ENCODE measurements at regions not wholly inside any gene's neighbourhood (a gene's known extent, or its start where the extent isn't known, plus 50 kb on each side); places are given as distances from the start of the nearest gene placed in this dataset.

DNA sequence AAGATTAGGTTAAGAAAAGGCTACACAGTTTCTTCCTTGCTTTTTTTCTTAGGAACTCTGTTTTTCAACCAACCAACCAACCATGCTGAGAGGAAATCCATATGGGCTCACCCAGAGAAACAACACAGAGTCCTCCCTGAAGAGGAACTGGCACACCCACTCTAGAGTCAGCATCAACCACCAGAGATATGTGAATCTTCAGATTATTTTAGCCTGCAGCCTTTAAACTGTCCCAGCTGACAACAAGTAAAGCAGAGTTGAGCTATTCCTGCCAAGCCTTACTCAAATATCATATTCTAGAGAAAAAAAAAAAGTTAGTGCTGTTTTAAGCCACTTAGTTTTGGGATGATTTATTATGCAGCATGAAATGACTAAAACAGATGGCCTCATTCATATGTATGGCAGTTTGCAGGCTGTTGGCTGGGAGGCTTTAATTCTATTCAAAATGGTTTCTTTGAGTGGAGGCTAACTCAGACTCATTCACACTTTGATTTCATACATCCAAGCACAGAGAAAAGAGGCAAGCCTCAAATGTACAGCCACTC, 1637.7 kb upstream of the LRRTM1 start:
- DNase-seq (ENCODE audit: low read depth): no peak

DNA sequence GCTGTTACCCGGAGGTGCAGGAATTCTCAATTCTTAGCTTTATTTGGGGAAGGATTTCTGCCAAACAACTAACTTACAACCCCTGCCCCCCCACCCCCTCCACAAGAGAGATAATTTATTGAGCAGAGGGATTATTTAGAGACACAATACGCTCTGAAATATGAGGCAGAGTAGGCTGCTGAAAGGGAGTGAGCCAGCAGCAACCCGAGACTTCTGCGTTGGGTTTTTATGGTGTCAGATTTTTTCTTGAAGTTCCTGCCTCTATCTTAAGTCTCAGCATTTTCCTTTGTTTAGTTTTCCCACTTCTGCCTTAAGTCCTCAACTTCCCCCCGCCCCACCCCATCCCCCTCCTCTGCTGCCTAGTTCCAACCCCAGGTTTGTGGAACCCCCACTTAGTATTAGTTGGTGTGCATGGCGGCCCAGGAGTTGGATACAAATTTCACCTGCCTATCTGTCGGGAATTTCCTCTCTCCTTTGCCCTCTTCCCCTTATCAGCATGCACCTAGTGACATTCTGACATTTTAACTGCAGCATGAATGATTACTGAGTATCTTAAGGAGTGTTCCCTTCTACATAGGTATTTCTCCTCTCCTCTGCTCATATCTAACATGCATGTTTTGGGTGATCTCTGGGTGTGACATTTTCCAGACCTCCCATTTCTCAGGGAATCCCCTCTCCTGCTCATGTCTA, 1635.9 kb upstream of the LRRTM1 start:
- DNase-seq (ENCODE audit: low read depth): no peak

DNA sequence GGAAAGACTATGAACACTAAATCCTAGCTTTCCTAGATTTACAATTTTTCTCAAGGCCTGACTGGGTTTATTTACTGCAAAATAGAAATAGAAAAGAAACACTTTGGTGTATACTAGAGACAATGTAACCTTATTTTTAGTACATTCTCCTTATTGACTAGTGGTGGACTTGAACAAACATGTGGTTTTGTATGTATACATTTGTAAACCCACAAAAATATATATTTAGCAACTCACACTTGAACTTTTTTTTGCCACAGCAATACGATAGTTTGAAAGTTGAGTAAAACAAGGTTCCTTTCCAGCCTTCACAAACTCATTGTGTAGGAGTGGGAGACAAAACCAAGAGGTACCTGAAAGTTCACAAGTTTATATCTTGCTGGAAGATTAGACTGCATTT, 1633.4 kb upstream of the LRRTM1 start:
- peak; percentile 4 for DNase-seq (ENCODE audit: low read depth)

DNA sequence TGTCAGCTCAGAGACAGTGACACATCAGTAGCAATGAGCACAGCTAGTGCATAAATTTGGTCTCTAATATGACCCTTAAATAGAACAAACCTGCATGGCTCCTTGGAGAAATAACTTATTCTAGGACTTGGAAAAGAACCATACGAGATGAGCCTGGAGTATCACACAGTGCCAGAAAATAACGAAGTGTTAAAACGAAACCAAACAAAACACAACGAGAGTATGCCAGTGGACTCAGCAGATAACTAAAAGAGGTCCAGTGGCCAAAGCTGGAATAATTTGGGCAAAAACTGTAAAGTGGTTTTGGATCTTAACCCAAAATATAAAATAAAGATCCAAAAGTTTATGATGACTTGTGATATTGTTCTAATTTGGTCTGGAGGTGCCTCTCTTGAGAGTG, 1599.0 kb upstream of the LRRTM1 start:
- no peak for DNase-seq (ENCODE audit: low read depth)

DNA sequence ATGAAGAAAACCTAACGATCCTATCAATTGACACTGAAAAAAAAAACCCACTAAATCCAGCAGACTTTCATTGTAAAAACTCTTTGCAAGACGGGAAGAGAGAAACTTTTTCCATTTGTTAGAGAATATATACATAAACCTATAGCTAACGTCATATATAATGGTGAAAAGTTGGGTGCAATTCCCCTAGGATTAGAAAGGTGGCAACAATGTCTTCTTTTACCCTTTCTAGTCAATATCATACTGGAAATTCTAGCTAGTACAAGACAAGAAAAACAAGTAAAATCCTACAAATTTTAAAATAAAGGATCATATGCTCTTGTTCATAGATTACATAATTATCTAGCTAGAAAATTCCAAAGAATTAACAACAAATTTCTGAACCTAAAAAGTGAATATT, 1596.5 kb upstream of the LRRTM1 start:
- DNase-seq (ENCODE audit: low read depth): peak; percentile 53

DNA sequence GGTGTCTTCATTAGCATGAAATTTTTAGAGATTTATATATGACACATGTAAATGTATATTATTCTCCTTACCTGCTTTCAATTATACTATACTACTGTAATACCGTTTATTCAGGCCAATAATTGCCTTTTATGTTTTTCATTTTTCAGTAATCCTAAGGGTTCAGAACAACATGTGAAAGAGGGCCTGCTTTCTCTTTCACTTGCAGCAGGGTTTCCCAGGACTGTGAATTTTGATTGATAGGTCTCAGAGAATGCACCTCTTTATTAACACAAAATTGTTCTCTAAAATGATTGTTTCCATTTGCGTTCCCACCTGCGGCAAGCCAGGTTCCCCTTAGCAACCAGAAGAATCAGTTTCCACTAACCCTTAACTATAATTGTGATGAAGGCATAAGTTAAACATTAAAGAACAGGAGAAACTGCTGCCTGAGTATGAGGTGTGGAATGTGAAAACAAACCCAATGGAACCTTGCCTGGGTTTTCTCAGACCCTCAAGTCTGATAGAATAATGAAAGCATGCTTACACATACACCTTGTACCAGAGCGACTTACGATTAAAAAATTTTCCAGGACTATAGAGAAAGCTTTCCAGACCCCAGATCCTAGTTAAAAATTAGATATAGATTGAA, 1591.2 kb upstream of the LRRTM1 start:
- peak; percentile 23 for DNase-seq (ENCODE audit: low read depth)

DNA sequence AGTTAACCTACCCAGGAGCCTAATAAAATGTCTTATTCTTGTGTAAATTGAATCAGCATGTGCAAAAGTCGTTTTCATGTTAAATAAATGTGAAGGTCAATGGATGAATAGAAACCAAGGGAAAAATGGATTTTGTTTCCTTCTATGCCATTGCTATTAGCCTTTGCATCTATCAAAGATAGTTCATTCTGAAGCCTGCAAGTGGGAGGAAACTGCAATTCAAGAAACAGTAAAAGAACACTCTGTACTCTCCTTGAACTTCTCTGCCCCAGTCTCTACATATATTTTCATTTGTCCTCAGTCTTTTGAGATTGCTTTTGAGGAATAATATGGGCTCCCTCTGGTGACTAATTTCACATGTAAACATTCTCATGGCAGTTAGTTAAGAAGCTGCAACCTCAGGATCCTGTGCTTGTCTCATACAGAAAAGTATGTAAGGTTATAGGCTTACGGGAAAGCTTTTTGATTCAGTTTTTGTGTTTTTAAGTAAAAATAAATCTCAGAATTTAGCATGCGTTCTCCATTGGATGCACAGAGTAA, 1590.0 kb upstream of the LRRTM1 start:
- DNase-seq (ENCODE audit: low read depth): peak; percentile 76

DNA sequence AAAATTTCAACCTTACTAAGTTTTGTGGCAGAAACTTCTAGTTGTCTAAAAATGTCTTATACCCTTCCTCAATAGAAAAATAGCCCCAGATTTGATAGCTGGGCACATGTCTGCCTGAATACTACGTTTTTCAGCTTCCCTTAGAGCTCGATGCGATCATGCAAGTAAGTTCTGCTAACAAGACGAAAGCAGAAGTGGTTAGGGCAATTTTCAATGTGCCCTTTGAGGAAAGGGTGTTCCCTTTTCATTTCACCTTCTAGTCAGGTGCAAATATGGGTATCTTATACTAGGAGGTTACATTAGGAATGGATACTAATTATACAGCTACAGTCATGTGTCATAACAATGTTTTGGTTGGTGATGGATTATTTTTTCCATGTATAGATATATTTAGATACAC, 1572.1 kb upstream of the LRRTM1 start:
- no peak for DNase-seq (ENCODE audit: low read depth)

DNA sequence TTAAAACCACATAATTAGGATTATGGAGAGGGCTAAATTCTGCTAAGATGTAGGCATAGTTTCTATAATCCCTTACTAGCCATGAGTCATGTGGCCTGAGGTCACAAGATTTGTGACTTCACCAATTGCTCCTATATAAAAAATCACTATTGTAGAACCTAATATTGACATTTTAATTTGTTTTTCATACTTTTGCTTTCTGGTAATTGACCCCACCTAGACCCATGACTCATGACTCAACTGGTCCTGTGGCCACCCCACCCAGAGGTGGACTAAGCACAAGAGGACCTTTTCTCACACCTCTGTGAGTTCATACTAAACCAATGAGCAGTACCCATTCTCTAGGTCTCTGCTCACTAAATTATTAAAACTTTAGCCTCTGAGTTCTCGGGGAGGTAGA, 1567.5 kb upstream of the LRRTM1 start:
- DNase-seq (ENCODE audit: low read depth): peak; percentile 32

DNA sequence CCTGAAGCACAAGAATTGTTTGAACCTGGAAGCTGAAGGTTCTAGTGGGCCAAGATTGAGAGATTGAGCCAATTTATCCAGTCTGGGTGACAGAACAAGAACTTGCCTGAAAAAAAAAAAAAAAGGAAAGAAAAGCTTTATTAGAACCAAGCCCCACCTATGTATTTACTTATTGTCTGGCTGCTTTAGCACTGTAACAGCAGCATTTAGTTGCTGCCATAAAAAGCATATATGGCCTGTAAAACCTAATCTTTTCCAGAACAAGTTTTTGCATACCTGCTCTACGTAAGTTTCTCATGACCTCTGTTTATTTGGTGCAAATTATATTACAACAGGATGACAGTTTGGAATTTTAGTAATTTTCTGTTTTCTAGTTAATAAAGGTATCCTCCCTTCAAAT, 1565.6 kb upstream of the LRRTM1 start:
- DNase-seq (ENCODE audit: low read depth): no peak

DNA sequence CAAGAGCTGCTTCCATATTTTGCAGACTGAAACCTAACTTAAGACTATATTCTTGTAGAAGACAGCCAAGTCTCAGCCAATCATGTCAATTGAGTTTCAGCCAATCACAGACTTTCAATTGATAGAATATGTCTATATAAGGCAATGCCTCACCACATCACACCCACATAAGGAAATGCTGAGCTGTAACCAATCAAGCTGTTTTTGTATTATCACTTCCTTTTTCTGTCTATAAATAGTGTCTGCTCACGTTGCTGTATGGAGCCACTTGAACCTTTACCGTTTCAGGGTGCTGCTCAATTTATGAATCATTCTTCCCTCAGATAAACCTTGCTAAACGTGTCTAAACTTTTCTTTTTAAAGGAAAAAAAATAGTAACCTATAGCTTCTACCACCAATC, 1554.4 kb upstream of the LRRTM1 start:
- no peak for DNase-seq (ENCODE audit: low read depth)

DNA sequence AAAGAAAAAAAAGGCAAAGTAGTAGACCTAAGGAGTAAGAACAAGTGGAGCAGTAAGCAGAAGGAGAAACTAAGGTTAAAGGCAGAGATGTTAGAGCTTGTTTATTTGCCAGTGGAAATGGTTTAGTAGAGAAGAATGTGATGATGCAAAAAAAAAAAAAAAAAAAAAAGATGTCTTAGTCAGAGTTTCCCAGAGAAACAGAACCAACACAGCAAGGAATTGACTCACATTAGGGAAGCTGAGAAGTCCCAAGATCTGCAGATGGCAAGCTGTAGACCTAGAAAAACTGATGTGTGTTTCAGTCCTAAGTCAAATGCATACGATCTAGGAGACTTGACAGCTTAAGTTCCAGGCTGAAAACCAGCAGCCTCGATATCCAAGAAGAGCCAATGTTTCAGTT, 1548.8 kb upstream of the LRRTM1 start:
- DNase-seq (ENCODE audit: low read depth): peak; percentile 77

DNA sequence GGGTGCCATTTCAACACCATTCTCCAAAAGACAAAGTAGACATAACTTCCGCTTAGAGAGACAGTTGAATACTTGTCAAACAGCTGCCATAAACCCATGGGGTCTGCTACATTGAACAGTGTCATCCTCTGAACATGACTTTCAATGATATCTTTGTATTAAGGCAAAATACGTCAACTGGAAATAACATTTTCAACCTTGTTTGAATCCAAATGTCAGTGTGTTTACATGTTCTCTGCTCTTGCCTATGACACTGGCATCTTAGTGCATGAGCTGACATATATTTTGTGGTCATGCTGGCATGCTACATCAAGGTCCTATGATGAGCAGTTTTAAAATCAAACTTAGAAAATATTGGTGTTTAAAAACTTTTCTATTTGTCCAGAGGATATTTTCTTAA, 1548.1 kb upstream of the LRRTM1 start:
- no peak for DNase-seq (ENCODE audit: low read depth)

DNA sequence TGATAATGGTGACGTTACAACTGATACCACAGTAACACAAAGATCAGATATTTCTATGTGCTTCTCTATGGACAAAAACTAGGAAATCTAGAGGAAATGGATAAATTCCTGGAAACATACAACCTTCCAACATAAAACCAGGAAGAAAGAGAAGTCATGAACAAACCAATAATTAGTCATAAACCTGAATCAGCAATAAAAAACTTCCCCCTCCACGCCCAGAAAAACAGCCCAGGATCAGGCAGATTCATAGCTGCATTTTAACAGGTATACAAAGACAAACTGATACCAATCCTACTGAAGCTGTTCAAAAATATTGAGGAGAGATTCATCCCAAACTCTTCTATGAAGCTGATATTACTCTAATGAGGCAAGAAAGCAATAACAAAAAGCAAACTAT, 1535.2 kb upstream of the LRRTM1 start:
- DNase-seq (ENCODE audit: low read depth): no peak

DNA sequence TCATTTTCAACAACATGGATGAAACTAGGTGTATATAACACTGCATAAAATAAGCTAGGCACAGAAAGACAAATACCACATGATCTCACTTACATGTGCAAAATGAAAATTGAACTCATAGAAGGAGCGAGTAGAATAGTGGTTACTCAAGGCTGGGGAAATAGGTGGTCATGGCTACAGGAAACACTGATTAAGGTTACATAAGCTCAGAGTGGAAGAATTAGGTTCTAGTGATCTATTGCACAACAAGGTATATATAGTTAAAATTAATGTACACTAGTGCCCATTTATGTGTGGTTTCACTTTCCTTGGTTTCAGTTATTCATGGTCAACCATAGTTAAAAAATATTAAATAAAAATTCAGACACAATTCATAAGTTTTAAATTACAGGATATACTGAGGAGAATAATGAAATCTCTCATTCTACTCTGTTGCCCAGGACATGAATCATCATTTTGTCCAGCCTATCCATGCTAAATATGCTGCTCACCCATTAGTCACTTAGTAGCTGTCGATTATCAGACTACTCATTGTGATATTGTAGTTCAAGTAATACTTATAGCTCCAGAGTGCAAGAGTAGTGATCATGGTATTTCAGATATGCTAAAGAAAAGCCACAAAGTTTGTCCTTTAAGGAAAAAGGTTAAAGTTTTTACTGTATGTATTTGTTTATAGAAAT, 1530.9 kb upstream of the LRRTM1 start:
- DNase-seq (ENCODE audit: low read depth): peak; percentile 87

DNA sequence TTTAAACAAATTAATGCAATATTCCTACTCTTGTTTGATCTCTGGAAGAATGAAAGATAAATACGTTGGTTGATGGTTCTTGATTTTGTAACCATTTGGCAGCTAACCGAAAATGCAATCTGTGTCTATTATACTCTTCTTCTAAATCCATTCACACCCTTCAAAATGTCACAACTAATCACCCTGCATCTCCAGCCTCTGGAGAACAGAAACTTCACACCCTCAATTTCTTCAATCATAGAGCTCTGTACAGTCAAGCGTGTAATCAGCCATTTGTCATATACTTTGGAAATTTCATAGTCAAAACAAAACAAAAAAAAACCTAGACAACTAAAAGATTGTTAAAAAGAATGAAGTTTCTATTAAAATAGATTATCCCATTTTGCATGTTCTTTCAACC, 1482.3 kb upstream of the LRRTM1 start:
- no peak for DNase-seq (ENCODE audit: low read depth)

DNA sequence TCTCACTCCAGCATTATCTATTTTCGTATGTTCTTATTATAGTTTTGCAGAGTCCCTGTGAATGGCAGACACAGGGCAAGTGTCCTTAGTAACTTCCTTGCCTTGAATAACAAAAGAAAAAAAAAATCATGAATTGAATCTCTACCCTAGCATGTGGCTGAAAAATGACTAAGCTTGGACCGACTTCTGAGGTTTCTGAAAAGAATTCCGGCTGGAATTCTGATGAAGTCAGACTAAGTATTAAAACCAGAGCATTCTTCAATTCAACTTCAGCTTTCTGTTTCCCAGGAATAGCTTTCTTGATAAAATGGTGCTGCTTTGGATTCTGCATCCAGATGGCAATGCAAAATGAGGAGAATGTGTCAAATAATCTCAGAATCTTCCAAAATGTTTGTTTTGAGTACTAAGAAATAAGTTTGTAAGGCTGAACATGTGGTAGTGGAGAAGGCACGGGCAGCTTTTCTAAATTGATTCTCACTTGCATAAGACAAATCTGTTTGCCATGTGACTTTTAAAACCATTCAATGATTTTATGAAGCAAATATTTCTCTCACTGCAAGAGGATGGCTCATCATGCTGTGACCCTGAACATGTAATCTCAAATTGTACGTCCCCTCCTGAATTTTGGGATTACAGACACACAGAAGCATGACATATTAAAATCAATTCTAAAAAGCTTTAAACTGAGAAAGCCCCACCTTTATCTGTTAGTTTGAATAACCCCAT, 1462.8 kb upstream of the LRRTM1 start:
- peak; percentile 83 for DNase-seq (ENCODE audit: low read depth)

DNA sequence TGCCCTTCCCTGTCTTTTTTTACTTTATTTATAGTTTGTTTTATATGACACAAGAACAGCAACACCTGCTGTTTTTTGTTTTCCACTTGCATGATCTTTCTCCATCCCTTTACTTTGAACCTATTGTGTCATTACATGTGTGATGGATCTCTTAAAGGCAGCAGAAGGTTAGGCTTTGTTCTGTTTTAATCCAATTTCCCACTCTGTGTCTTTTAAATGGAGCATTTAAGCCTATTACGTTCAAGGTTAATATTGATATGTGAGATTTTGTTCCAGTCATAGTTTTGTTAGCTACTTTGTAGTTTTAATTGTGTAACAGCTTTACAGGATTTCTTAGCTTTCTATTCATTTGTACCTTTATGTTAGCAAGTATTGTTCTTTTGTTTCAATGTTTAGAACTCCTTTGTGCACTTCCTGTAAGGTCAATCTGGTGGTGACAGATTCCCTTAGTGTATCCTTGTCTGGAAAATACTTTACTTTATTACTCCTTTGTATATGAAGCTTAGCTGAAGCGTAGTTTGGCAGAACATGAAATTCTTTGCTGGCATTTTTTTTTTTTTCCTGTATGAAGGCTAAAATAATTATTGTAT, 1443.0 kb upstream of the LRRTM1 start:
- no peak for DNase-seq (ENCODE audit: low read depth)

DNA sequence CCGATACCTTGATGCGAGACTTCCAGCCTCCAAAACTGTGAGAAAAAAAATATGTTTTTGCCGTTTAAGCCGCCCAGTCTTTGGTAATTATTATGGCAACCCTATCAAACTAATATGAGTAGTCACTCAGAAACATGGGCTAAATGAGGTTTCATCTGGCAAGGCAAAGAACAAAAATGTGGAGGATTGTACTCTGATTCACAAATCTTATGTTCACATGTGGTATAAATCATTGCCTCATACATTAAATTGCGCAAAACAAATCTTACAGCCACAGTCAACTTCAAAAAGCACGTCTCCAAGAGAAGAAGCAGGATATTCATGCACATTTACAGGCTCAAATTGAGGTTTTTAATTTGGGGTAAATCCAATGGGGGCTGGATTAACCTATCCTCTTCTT, 1435.4 kb upstream of the LRRTM1 start:
- peak; percentile 30 for DNase-seq (ENCODE audit: low read depth)

DNA sequence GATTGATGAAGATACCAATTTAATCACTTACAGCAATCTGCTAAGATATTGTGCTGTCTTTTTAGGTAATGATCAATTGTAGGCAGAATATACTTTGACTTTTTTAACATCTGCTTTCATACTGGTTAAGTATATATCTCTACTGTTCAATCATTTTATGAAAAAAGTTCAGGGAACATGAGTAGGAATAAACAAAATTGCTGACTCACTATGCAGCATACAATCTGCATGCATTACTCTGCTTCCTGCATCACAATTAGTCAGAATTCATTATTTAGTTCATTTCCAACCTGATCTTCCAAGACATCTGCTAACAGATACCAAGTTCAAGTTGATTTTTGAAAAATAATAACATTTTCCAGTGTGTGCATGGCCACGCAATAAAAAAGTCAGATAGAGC, 1430.4 kb upstream of the LRRTM1 start:
- peak; percentile 77 for DNase-seq (ENCODE audit: low read depth)

DNA sequence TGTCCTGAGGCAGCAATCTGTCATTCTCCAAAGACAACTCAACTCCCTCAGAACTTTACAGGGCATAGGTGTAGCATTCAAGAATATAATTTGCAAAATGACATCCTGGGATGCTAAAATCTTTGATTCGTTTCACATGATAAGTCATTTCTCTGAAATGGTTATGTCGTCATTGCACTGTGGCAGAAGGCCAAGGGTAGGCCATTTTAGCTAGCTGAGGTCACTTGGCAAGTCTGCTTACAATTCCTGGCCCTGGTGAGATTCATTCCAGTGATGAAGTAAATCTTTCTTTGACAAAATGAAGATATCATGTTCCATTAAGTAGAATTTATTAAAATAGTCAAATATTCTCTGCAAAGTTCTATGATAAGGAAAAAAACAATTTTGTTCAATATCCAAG, 1410.3 kb upstream of the LRRTM1 start:
- peak; percentile 24 for DNase-seq (ENCODE audit: low read depth)

DNA sequence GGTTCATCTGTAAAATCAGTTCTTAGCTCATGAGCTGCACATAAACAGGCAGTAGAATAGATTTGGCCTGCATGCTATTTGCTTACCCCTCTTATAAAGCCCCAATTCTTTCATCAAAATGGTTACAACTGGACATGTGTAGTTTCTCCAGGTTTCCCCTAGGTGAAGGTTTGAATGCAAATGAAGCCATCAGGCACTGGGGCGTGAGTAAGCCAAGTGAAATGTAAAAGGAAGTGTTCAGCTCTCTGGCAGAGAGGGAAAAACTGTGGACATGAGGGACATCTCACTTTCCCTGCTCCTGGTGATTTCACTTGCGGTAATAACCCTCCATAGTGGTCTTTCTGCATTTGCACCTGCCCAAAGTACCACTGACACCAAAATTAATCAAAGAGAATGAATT, 1402.3 kb upstream of the LRRTM1 start:
- peak; percentile 48 for DNase-seq (ENCODE audit: low read depth)
